ENCODE measurements at regions not wholly inside any gene's neighbourhood (a gene's known extent, or its start where the extent isn't known, plus 50 kb on each side); places are given as distances from the start of the nearest gene placed in this dataset.

GRCh38 chr11:29781268-29781667, 235.6 kb downstream of the KCNA4 start:
- DNase-seq: no peak

GRCh38 chr11:29780756-29781155, 236.1 kb downstream of the KCNA4 start:
- no peak for DNase-seq

- no peak for DNase-seq
These were observed 243.1 kb downstream of the KCNA4 start for GRCh38 chr11:29773656-29774264.

GRCh38 chr11:29756871-29757270, 260.0 kb downstream of the KCNA4 start:
- DNase-seq: no peak

GRCh38 chr11:29755474-29755873, 261.4 kb downstream of the KCNA4 start:
- DNase-seq: no peak

GRCh38 chr11:29751618-29752017, 265.2 kb downstream of the KCNA4 start:
- no peak for DNase-seq

- no peak for DNase-seq
These were observed 266.4 kb downstream of the KCNA4 start for GRCh38 chr11:29750392-29750791.

- no peak for DNase-seq
These were observed 282.5 kb downstream of the KCNA4 start for GRCh38 chr11:29734287-29734686.

- no peak for DNase-seq
These were observed 303.0 kb downstream of the KCNA4 start for GRCh38 chr11:29713831-29714320.

GRCh38 chr11:29712616-29713015, 304.2 kb downstream of the KCNA4 start:
- no peak for DNase-seq

- DNase-seq: no peak
These were observed 308.9 kb downstream of the KCNA4 start for GRCh38 chr11:29707924-29708323.

GRCh38 chr11:29685361-29685760, 331.5 kb downstream of the KCNA4 start:
- no peak for DNase-seq

- DNase-seq: no peak
These were observed 334.0 kb downstream of the KCNA4 start for GRCh38 chr11:29682856-29683255.

GRCh38 chr11:29679996-29680395, 336.8 kb downstream of the KCNA4 start:
- no peak for DNase-seq

GRCh38 chr11:29676993-29677392, 339.8 kb downstream of the KCNA4 start:
- no peak for DNase-seq

GRCh38 chr11:29669310-29669709, 347.5 kb downstream of the KCNA4 start:
- no peak for DNase-seq

GRCh38 chr11:29657709-29658108, 359.1 kb downstream of the KCNA4 start:
- no peak for DNase-seq

- DNase-seq: no peak
These were observed 360.2 kb downstream of the KCNA4 start for GRCh38 chr11:29656597-29656996.

GRCh38 chr11:29645373-29645772, 371.5 kb downstream of the KCNA4 start:
- no peak for DNase-seq

- no peak for DNase-seq
These were observed 375.6 kb downstream of the KCNA4 start for GRCh38 chr11:29641201-29641600.

GRCh38 chr11:29634744-29635143, 382.1 kb downstream of the KCNA4 start:
- DNase-seq: no peak

GRCh38 chr11:29634244-29634643, 382.6 kb downstream of the KCNA4 start:
- DNase-seq: no peak

GRCh38 chr11:29629286-29629685, 387.5 kb downstream of the KCNA4 start:
- no peak for DNase-seq

- DNase-seq: no peak
These were observed 388.2 kb downstream of the KCNA4 start for GRCh38 chr11:29628609-29629008.

GRCh38 chr11:29627541-29627940, 389.3 kb downstream of the KCNA4 start:
- no peak for DNase-seq
